ENCODE measurements at regions not wholly inside any gene's neighbourhood (a gene's known extent, or its start where the extent isn't known, plus 50 kb on each side); places are given as distances from the start of the nearest gene placed in this dataset.
A peak's percentile ranks its signal among the peaks of the same experiment; 100 is the strongest.

GRCh38 chrY:7968293-7968692, 1056.7 kb upstream of the AMELY start:
- peak in 1 of 2 donors; percentile 2 for DNase-seq

GRCh38 chrY:7966916-7967315, 1055.4 kb upstream of the AMELY start:
- DNase-seq, result no peak

GRCh38 chrY:7963393-7963792, 1051.8 kb upstream of the AMELY start:
- no peak for DNase-seq

- no peak for DNase-seq
Observed at GRCh38 chrY:7962350-7962749, 1050.8 kb upstream of the AMELY start.

GRCh38 chrY:7961811-7962210, 1050.3 kb upstream of the AMELY start:
- DNase-seq, result no peak

- no peak for DNase-seq
Observed at GRCh38 chrY:7957773-7958172, 1046.2 kb upstream of the AMELY start.

- DNase-seq, result no peak
Observed at GRCh38 chrY:7951187-7951852, 1039.8 kb upstream of the AMELY start.

GRCh38 chrY:7944135-7944534, 1032.6 kb upstream of the AMELY start:
- no peak for DNase-seq

GRCh38 chrY:7942711-7943110, 1031.2 kb upstream of the AMELY start:
- DNase-seq, result no peak

- DNase-seq, result no peak
Observed at GRCh38 chrY:7941856-7942255, 1030.3 kb upstream of the AMELY start.

GRCh38 chrY:7938982-7939718, 1027.6 kb upstream of the AMELY start:
- DNase-seq, result no peak

GRCh38 chrY:7936831-7937230, 1025.3 kb upstream of the AMELY start:
- no peak for DNase-seq

GRCh38 chrY:7936046-7936445, 1024.5 kb upstream of the AMELY start:
- DNase-seq, result no peak

GRCh38 chrY:7935606-7936005, 1024.1 kb upstream of the AMELY start:
- DNase-seq, result no peak

GRCh38 chrY:7932424-7932823, 1020.9 kb upstream of the AMELY start:
- no peak for DNase-seq

- no peak for DNase-seq
Observed at GRCh38 chrY:7929866-7930265, 1018.3 kb upstream of the AMELY start.

- DNase-seq, result no peak
Observed at GRCh38 chrY:7924059-7924458, 1012.5 kb upstream of the AMELY start.

GRCh38 chrY:7923476-7924017, 1012.0 kb upstream of the AMELY start:
- no peak for DNase-seq

GRCh38 chrY:7920382-7920781, 1008.8 kb upstream of the AMELY start:
- DNase-seq, result no peak

GRCh38 chrY:7888506-7888905, 977.0 kb upstream of the AMELY start:
- DNase-seq, result no peak

- DNase-seq, result no peak
Observed at GRCh38 chrY:7881696-7882095, 970.1 kb upstream of the AMELY start.

- no peak for DNase-seq
Observed at GRCh38 chrY:7879245-7879644, 967.7 kb upstream of the AMELY start.

GRCh38 chrY:7878719-7879118, 967.2 kb upstream of the AMELY start:
- no peak for DNase-seq

GRCh38 chrY:7877458-7877857, 965.9 kb upstream of the AMELY start:
- DNase-seq, result no peak
